CD4-positive, alpha-beta T cell treated with Interleukin-4 for 1 hour (primary cell): ENCODE measurements at regions not wholly inside any gene's neighbourhood (a gene's known extent, or its start where the extent isn't known, plus 50 kb on each side); places are given as distances from the start of the nearest gene placed in this dataset.

Experiments
- DNase-seq, 2 donors: peaks; one replicate each; pipeline ENCODE4 v3.0.0-alpha.2; 2020 to 2022

DNA sequence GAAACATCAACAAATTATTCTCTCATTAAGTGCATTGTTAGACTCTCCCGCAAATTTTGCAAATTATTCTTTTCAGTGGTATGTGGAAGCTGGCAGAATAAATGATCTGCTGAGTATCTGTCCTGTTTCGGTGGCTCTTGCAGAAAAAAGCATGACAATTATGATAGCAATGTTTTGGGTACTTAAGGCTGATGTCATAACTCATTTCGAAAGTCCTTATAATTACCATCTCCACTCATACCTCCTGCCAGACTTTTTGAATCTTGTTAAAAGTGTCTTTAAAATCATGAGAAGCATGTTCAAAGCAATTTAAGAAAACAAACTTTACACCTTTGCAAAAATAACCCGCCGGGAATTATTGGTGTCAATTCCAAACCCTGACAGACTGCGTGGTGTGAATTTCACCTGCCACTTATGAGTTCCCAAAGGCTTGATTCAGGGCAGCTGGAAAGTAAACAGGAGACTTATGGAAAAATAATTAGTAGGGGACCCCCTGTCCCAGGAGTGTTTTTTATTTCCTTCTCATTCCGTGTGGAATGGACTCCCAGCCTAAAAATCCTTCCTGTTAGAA, 87.6 kb upstream of the E2F3 start:
- no peak for DNase-seq

DNA sequence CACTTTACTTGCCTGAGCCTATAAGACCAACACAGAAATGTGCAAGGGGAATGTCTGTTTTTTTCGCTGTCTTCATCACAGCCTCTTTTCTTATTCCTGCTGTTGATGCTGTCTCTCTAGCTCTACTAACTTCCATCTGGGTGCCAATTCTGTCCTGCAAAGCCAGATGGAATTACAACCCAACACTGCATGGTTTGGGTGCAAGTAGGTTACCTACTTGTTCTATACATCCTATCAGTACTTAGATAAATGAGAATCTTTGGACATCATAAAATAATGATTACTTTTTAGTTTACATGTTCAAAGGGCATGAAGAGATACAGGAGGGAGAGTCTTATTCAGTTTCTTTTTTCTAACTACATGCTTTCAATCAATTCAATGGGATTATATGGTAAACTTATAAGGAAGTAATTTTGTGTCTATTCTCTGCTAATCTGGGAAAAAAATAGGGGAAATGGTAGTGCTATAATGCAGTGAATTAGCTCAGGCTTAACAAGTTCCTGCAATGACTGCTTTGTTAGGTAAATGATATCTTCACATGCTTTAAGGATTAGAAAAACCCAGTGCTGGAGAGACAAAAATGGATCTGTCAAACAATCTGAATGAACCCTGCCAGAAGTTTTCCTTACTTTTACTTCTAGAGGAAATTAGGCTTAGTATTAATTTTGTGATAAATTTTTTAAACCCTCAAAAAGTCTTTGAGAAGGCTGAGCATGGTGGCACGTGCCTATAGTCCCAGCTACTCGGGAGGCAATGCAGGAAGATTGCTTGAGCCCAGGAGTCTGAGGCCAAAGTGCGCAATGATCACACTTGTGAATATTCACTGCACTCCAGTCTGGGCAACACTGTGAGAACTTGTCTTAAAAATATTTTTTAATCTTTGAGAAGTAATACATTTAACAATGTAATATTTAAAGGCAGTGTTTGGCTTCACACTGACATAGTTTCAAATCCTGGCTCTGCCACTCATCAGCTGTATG, 86.5 kb upstream of the E2F3 start:
- DNase-seq, result no peak

DNA sequence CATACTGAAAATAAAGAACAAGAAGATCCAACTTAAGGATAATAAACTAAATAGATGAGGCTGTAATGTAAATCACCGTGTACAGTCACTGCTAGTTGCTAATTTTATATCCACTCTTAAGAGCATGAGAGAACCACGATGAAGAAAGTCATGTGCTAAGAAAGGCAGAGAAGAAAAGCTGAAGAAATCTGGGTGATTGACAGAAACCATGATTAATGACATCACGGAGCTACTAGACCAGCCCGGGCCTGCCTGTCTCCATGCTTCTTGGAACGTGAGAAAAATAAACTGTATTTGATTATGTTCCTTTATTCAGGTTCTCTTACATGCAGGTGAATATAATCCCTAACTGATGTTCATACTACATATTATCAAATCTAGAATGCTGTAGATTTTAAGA, 84.2 kb upstream of the E2F3 start:
- no peak for DNase-seq

DNA sequence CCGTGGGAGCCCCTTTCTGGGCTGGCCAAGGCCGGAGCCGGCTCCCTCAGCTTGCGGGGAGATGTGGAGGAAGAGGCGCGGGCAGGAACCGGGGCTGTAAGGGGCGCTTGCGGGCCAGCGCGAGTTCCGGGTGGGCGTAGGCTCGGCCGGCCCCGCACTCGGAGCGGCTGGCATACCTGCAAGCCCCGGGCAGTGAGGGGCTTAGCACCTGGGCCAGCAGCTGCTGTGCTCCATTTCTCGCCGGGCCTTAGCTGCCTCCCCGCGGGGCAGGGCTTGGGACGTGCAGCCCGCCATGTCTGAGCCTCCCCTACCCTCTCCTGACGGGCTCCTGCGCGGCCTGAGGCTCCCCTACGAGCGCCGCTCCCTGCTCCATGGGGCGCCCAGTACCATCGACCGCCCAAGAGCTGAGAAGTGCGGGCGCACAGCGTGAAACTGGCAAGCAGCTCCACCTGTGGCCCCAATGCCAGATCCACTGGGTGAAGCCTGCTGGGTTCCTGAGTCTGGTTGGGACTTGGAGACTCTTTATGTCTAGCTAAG, 82.8 kb upstream of the E2F3 start:
- DNase-seq, result no peak

DNA sequence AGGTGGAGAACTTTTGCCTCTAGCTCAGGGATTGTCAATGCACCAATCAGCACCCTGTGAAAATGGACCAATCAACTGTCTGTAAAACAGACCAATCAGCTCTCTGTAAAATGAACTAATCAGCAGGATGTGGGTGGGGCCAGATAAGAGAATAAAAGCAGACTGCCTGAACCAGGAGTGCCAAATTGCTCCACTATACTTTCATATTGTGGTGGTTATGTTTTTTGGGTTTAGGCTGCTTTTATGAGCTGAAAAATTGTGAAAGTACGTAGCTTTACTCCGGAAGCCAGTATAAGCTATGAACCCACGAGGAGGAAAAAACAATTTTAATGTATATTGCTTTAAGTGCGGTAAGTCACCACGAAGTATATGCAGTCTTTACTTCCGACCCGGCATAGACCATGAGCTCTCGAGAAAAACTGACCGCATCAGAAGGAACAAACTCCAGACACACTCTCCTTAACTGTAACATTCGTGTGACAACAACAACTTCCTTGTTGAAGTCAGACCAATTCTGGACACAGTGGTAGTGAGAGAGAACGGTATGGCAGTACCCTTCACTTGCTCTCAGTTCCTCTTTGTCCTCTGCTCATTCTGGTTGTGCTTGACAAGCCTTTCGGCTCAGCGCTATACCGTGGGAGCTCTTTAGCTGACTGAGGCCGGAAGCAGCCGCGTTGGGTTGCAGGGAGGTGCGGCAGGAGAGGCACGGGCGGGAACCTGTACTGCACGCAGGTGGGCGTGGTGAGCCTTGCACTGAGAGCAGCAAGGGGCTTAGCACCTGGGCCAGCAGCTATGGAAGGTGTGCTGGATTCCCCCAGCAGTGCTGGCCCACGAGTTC, 81.9 kb upstream of the E2F3 start:
- peak; percentile 88 for DNase-seq

DNA sequence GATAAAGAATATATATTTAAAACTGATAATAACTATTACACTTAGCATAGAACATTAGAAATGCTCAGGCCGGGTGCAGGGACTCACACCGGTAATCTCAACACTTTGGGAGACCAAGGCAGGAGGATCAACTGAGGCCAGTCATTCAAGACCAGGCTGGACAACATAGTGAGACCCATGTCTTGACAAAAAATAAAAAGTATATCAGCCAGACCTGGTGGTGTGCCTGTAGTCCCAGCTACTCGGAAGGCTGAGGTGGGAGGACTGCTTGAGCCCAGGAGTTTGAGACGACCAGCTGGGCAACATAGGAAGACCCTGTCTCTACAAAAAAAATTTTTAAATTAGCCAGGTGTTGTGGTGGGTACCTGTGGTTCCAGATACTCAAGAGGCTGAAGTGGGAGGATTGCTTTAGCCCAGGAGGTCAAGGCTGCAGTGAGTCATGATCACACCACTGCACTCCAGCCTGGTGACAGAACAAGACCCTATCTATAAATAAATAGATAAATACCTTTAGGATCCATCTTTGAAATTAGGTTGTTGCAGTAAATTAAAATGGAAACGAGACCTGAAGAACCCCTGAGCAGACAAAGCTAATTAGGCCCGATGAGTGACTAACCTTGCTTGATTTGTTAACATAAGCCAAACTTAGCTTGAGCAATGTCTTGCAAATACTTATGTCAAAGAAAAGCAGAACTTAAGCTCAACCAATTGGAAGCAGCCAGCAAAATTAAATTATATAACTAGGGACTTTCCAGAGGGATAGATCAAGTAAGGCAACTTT, 75.8 kb upstream of the E2F3 start:
- DNase-seq, result peak in 1 of 2 donors; percentile 21

DNA sequence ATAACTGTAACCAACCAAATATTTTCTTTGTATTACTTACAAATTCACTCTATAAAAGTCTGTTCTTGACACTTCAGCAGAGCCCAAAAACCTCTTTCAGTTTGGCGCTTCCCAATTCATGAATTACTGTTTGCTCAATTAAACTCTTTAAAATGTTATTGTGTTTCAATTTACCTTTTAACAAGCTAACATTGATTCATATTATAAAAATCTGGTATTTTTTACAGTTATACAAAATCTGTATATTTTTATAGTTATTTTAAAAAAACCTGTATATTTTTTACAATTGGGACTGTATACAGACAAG, 75.3 kb upstream of the E2F3 start:
- no peak for DNase-seq

DNA sequence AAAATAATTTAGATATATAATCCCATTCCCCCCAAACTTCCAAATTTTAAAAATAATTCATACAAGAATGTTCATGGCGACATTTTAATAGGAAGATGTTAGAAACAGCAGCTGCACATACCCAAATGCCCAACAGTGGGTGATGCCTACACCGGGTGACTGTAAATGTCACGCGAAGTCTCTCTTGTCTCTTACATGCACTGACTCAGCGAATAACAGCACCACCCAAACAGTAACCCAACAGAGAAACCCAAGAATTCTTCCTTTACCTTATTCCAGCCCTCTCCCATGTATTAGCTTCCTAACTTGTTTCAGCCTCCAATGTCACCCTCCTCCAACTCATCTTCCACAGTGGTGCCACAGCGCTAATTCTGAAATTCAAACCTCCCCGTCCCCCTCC, 74.5 kb upstream of the E2F3 start:
- DNase-seq, result no peak

DNA sequence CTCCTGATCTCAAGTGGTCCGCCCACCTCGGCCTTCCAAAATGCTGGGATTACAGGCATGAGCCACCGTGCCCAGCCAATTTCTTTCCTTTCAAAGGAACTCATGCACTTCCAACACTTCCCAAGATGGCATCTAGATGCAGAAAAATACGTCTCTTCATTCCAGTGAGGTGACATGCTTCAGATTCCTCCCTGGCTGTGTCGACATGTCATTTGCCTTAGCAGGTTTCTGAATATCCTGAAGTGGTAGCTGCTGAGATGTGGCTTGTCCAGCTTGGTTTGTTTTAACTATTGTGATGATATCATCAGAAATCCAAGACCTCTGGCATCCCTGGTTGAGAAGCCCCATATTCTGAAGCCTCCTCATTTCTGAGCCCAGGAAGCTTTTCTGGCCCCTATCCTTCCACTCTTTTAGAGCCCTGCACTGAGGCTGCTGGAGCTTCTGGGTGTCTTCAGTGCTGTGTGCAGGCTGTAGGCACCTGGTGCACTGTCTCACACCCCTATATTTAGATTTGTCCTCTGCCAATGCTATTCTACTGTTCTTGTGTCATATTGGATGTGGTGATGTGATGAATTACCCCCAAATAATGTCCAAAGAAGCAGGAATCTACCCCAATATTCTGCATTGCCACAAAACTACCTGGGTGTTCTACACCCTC, 73.3 kb upstream of the E2F3 start:
- no peak for DNase-seq

DNA sequence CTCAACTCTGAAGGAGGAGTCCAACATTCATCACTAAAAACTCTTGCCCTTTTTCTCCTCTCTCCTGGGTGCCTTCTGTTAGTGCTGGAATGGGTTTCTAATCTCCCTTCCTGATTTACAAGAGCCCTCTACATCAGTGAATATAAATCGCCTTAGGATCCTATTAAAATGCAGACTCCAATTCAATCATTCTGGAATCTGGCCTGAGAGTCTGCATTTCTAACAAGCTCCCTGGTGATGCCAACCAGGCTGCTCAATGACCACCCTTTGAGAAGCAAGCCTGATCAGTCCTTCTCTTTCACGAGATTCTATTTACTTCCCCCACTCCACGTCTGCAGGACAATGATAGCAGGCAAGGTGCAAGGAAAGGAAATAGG, 72.8 kb upstream of the E2F3 start:
- no peak for DNase-seq

DNA sequence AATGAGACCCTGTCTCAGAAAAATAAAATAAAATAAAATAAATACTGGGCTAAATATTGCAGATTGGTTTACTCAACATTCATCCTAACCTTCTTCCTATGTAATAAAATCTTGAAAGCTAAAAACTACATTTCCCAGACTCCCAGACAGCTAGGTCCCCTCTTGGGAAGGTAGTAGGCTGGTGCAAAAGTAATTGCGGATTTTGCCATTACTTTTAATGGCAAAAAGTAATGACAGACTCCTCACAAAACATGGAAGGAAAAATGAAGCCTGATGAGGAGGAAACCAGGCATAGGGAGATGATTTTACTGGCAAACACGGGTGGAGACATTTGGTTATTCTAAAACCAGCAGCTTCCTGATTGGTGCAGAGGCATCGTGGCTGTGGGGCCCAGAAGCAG, 70.6 kb upstream of the E2F3 start:
- no peak for DNase-seq

DNA sequence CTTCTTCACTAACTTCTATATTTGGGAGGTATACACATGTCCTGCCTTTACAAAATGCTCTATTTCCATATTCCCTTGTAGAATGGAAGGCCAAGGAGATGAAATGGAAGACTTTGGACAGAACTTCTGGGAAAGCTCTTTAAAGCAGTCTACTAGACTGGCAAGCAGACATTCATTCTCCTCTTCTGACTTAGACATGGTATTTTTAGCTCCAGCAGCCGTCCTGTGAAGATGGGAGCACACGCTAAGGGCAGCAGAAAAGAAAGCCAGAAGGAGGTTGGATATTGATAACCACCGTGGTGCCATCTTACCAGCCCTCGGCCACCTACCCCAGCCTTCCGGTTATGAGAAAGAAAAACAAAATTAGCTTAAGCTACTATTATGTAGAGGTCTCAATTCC, 70.1 kb upstream of the E2F3 start:
- no peak for DNase-seq

DNA sequence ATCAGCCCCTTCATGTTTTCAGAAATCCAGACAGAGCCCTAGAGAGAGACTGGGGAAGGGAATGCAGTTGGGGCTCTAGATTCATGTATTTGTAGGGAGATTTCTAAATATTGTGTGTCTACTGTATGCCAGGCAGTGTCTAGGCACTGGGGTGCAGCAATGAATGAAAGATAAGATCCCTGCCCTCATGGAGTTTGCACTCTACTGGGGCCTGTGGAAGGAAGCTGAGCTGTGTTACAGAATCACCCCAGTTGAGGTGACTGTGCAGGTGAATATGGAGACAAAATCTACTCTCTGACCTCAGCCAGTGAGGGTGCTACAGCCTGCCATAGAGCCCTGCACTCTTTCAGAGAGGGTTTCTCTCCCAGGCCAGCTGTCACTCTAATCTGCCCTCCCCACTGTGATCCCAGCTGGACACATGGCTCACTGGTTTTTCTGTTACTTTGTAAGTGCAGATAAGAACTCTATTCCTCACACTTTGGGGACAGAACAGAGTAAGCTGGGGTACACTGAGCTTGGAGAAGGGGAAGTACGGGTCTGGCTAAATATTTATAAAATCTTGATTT, 69.2 kb upstream of the E2F3 start:
- DNase-seq, result no peak

DNA sequence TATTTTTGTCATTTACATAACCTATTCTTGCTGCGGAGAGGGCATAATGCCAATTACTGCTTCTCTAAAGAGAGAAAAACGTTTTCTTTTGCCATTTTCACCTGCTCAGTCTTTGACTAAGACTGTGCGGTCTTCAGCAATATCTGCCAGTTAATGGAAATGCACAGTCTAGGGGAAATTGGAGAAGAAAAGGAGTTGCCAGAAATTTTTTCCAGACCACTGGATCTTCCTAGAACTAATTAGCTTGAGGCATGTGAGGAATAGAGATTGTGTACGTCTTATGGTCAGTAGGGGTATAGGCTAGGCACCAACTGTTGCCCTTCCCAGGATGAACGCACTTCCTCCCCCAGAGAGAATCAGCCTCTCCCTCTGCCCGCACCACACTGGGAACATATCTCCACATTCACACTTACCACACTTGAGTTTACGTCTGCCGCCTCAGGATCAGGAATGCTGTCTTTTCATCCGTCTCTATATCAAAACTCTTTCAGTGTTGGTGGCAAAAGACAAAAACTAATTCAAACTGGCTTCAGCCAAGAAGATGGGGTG, 67.9 kb upstream of the E2F3 start:
- no peak for DNase-seq

DNA sequence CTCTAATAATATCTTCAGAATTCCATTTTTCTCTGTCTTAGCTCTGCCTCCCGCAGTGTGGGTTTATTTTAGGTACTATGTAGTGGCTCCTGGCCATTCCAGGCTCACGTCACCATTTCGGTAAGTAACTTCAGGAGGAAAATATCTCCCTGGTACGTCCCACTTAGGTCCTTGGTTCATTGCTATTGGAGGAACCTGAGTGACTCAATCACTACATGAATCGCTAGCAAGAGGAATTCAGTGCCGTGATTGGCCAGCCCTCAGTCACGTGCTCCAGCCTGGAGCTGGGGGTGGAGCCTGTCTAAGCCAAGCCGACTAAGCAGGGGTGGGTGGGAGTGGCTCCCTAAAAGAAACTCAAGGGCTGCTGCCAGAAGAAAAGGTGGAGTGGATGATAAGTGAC, 67.3 kb upstream of the E2F3 start:
- no peak for DNase-seq

DNA sequence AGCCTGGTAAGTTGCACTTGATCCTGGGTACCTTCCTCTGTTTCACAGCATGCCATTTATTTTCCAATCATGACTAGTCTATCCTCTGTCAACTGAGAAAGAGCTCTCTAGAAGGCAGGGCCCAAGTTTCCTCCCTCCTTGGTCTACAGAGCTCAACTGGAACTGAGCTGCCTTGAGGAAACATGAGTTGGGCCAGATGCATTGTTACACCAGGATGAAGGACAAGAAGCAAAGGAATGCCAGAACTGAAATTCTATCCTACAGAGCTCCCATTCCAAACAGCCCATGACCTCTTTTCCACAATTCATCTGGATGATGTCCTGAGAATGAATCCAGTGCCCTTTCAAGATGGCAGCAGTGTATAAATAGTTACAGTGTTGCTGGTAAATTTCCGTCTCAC, 66.7 kb upstream of the E2F3 start:
- DNase-seq, result no peak

DNA sequence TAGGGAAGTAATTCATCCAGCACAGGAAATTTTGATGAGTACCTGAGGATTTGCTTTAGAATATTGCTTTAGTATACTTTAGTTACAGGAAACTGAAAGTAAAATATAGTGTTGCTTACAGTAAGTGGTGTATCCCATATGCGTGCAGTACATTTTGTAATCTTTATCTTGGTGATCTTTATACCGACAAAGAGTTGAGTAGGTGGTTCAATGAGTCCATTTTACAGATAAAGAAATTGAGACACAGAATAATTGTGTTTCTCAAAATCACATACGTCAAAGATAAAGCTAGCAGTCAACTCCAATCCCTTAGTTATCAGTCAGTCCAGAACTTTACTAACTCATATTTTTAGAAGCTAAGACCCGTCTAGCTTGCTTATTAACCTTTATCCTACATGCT, 65.8 kb upstream of the E2F3 start:
- DNase-seq, result peak in 1 of 2 donors; percentile 24

DNA sequence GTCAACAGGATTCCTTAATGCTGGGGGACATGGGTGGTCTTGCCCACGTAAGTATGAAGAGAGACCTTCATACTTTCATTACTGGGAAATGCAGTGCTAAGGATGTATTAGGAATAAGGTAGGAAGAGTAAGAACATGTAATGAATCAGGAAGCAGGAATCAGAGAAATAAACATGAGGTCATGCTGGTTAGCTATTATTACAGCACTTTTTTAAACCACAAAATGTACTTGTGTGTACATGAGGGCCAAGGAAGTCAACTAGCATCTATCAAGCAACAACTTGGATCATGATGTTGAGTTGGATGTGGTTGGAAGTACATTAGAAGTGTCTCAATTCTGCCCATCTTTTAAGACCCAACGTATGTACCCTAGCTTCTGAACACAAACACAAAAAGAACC, 63.5 kb upstream of the E2F3 start:
- DNase-seq, result no peak

DNA sequence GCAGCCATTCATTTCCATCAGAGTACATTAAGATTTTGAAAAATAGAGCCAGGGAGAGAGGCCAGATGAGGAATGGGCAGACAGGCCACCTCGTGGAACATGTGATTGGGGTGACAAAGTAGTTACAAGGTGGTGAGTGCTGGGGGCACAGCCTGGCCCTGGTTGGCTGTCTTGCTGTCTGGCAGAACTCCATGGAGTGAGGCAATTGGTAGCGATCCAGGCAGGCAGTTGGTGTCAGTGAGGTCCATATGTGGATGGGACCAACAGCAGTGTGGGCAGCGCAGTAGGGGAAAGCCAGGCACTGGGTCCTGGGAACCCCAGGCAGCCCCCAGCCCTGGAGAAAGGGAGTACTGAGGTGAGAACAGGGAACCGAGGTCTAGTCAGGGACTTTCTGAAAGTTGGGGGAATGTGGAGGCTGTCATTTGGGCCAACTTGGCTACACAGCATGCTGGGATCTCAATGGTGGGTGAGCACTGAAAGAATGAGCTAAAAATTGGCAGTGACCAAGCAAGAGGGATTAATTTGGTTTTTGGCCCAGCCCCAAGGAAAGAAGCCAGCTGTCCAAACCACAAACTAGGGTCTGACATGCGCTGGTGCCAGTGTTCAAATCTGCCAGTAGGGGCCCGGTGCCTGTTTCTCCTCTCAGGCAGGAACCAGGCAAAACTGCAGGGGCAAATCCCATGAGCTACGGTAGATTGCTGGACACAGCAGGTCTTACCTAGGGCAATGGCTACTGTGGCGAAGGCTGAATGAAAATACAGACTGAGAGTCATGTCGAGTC, 61.4 kb upstream of the E2F3 start:
- no peak for DNase-seq

DNA sequence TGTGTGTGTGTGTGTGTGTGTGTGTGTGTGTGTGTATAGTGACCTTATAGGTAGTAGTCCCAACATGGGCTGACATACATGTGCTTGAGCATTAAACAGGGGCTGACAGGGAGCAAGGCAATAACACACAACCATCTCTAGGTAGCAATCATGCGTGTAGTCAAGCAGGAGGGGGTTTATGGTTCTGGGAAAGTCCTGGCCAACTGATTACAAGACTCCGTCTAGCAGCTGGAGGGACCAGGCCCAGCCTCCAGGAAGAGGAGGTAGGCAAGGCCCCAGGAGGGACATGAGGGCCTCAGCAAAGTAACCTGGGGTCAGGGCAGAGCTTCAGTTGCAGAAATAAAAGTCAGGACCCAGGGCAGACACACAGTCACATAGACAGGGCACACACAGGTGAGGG, 60.6 kb upstream of the E2F3 start:
- DNase-seq, result no peak

DNA sequence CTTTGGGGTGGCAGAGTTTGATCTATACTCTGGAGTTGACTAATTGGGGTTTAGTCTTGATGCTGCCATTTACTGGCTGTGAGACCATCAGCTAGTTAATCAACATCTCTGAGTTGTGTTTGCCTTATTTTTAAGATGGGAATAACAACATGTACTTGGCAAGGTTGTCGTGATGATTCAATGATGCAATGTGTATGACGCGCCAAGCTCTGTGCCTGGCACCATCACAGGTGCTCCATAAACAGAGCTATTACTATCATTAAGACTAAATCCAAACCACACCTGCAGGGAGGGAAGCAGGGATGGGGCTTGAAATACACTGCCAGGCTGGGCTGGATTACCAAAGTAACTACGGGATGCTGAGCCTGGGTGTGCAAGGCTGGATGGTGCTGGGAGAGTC, 60.1 kb upstream of the E2F3 start:
- DNase-seq, result no peak
